NCI-H345 treated with DMSO at 0.1 percent for 48 hours (cell line): ENCODE measurements at regions not wholly inside any gene's neighbourhood (a gene's known extent, or its start where the extent isn't known, plus 50 kb on each side); places are given as distances from the start of the nearest gene placed in this dataset.

Experiments
- DNase-seq: peaks from one replicate; lab custom pipeline; 2025; ENCODE audit not compliant: unreplicated experiment; lab: John Stamatoyannopoulos, UW

- no peak for DNase-seq
Measured at GRCh38 chr5:125153231-125153630, 406.8 kb upstream of the ZNF608 start.

- no peak for DNase-seq
Measured at GRCh38 chr5:125154301-125155110, 408.1 kb upstream of the ZNF608 start.

- no peak for DNase-seq
Measured at GRCh38 chr5:125160787-125161502, 414.5 kb upstream of the ZNF608 start.

GRCh38 chr5:125162714-125163113, 416.3 kb upstream of the ZNF608 start:
- DNase-seq = no peak

- no peak for DNase-seq
Measured at GRCh38 chr5:125169396-125169795, 423.0 kb upstream of the ZNF608 start.

- no peak for DNase-seq
Measured at GRCh38 chr5:125171641-125172040, 425.2 kb upstream of the ZNF608 start.

GRCh38 chr5:125175348-125176004, 429.0 kb upstream of the ZNF608 start:
- no peak for DNase-seq

- no peak for DNase-seq
Measured at GRCh38 chr5:125176005-125176390, 429.6 kb upstream of the ZNF608 start.

GRCh38 chr5:125177340-125177739, 430.9 kb upstream of the ZNF608 start:
- DNase-seq = no peak

- DNase-seq = no peak
Measured at GRCh38 chr5:125179612-125180011, 433.2 kb upstream of the ZNF608 start.

GRCh38 chr5:125180231-125180829, 433.9 kb upstream of the ZNF608 start:
- no peak for DNase-seq

GRCh38 chr5:125181159-125181558, 434.7 kb upstream of the ZNF608 start:
- no peak for DNase-seq

- DNase-seq = no peak
Measured at GRCh38 chr5:125181955-125182354, 435.5 kb upstream of the ZNF608 start.

GRCh38 chr5:125185740-125186139, 439.3 kb upstream of the ZNF608 start:
- DNase-seq = no peak

GRCh38 chr5:125186911-125187375, 440.5 kb upstream of the ZNF608 start:
- DNase-seq = no peak

GRCh38 chr5:125189531-125189941, 443.1 kb upstream of the ZNF608 start:
- no peak for DNase-seq

GRCh38 chr5:125190232-125191087, 444.0 kb upstream of the ZNF608 start:
- no peak for DNase-seq

GRCh38 chr5:125194883-125195282, 448.4 kb upstream of the ZNF608 start:
- DNase-seq = no peak

GRCh38 chr5:125196481-125197111, 450.2 kb upstream of the ZNF608 start:
- peak; percentile 85 for DNase-seq

GRCh38 chr5:125197321-125197720, 450.9 kb upstream of the ZNF608 start:
- DNase-seq = no peak
